Panc1 (cell line): ENCODE measurements at regions not wholly inside any gene's neighbourhood (a gene's known extent, or its start where the extent isn't known, plus 50 kb on each side); places are given as distances from the start of the nearest gene placed in this dataset.

Experiments used
- ATAC-seq: fragments of 200-7000 bp; cut with Tn5 transposase; 2 replicates; pipeline ENCODE4 v1.9.1; 2020; ENCODE audit warnings: mild to moderate bottlenecking, moderate library complexity
- BruUV-seq: library from RNA; stranded (reverse); fragments of 400-500 nt; replicated peaks from 2 replicates; lab custom pipeline; 2021; lab: Mats Ljungman, UMichigan
- CTCF ChIA-PET: fragments of 300-600 bp; sonication (Branson Sonifier 250); formaldehyde crosslinking; loops from one replicate; lab custom pipeline; 2022; ENCODE audit warnings: antibody characterized with exemption; lab: Charles Lee
- POLR2A ChIA-PET: fragments of 300-600 bp; sonication (Branson Sonifier 250); formaldehyde crosslinking; loops from one replicate; lab custom pipeline; 2022; ENCODE audit warnings: antibody characterized with exemption; lab: Charles Lee
- DNase-seq: peaks from one replicate; pipeline ENCODE4 v3.0.0-alpha.2; 2010; ENCODE audit warnings: low read depth, low spot score
- H3K27ac ChIP-seq: 2 replicates; pipeline ENCODE4 v1.5.1; 2011; ENCODE audit warnings: mild to moderate bottlenecking, low read length, inconsistent platforms
- H3K27me3 ChIP-seq: fragments of 200-500 bp; sonication (Bioruptor generic); 2 replicates; pipeline ENCODE4 v1.6.0; 2014; ENCODE audit warnings: low read length, inconsistent platforms; ENCODE audit not compliant: control insufficient read depth, insufficient read depth
- H3K36me3 ChIP-seq: fragments of 200-500 bp; sonication (Bioruptor generic); 2 replicates; pipeline ENCODE4 v1.5.1; 2014; ENCODE audit warnings: inconsistent platforms, mild to moderate bottlenecking, low read length, moderate library complexity; ENCODE audit not compliant: control insufficient read depth, insufficient read depth
- H3K4me1 ChIP-seq: 2 replicates; pipeline ENCODE4 v1.5.1; 2011; ENCODE audit warnings: inconsistent platforms, mild to moderate bottlenecking, low read length, moderate library complexity; ENCODE audit not compliant: control insufficient read depth, insufficient read depth
- H3K4me3 ChIP-seq, 2 experiments: 2 replicates each; pipeline ENCODE4 v1.5.1; 2011 to 2012; ENCODE audit warnings: low read depth in 2 of 2, low read length in 2 of 2, mild to moderate bottlenecking in 2 of 2, inconsistent platforms in 1 of 2, moderate library complexity in 1 of 2
- H3K9me3 ChIP-seq: fragments of 200-500 bp; sonication (Bioruptor generic); 2 replicates; pipeline ENCODE4 v1.5.1; 2014; ENCODE audit warnings: low read depth, mild to moderate bottlenecking, inconsistent platforms, low read length, moderate library complexity; ENCODE audit not compliant: control insufficient read depth, insufficient read depth
- CTCF ChIP-seq: fragments of 450-650 bp; IDR thresholded peaks from 2 replicates; pipeline ENCODE4 v1.5.1; 2017; ENCODE audit warnings: mild to moderate bottlenecking
- POLR2AphosphoS5 ChIP-seq: IDR thresholded peaks from 2 replicates; pipeline ENCODE4 v1.6.1; 2012; ENCODE audit warnings: mild to moderate bottlenecking, low read depth, low read length, moderate library complexity
- REST ChIP-seq, 2 experiments: IDR thresholded peaks; 2 replicates each; pipeline ENCODE4 v1.6.1; 2011 to 2012; ENCODE audit warnings: low read depth in 2 of 2, control low read depth in 1 of 2, low read length in 1 of 2, mild to moderate bottlenecking in 1 of 2, moderate library complexity in 1 of 2; ENCODE audit not compliant: insufficient read depth in 1 of 2
- SIN3A ChIP-seq: IDR thresholded peaks from 2 replicates; pipeline ENCODE4 v1.6.1; 2012; ENCODE audit warnings: low read depth, mild to moderate bottlenecking, low read length, moderate library complexity, borderline replicate concordance; ENCODE audit not compliant: insufficient read depth
- TCF7L2 ChIP-seq: IDR thresholded peaks from 2 replicates; pipeline ENCODE4 v1.6.1; 2011; ENCODE audit warnings: mild to moderate bottlenecking, low read depth, low read length, inconsistent platforms
- in situ Hi-C: cut with HindIII; loops from 2 replicates; pipeline ENCODE4 v1.10.0; 2016; ENCODE audit warnings: low sequenced_read_pairs, low pct_unique_long_range_greater_than_20kb
- intact Hi-C: fragments of 100-400 bp; cut with micrococcal nuclease; formaldehyde crosslinking; loops from one replicate; pipeline ENCODE4 v1.10.0; 2022; ENCODE audit not compliant: unreplicated experiment

- no peaks in the 10 kb centered on the region for H3K4me1 ChIP-seq
- POLR2A ChIA-PET, result no interaction called here
- H3K27ac ChIP-seq, result no peak overlapping the region
- CTCF ChIA-PET, result no interaction called here
- intact Hi-C loops (no loop called here), in situ Hi-C loops (no loop called here)
- no peaks in the 10 kb centered on the region for H3K36me3 ChIP-seq
- ATAC-seq, result no peak
- no peak for TF ChIP-seq REST (IDR thresholded peaks at IDR 0.05; ENCODE audit: insufficient read depth in 1 of 2, low read depth in 2 of 2, low read length in 1 of 2)
- H3K27me3 ChIP-seq, result no peaks in the 10 kb centered on the region
- no peak overlapping the region for H3K4me3 ChIP-seq
- no TSS peak for BruUV-seq
- DNase-seq, result no peak
- no peaks in the 10 kb centered on the region for H3K9me3 ChIP-seq
Measured at GRCh38 chr9:82621447-82621846, 441.5 kb downstream of the RASEF start.

GRCh38 chr9:82637368-82637767, 425.6 kb downstream of the RASEF start:
- H3K36me3 ChIP-seq, result no peaks in the 10 kb centered on the region
- no peaks in the 10 kb centered on the region for H3K4me1 ChIP-seq
- H3K27ac ChIP-seq, result no peak overlapping the region
- no TSS peak for BruUV-seq
- DNase-seq (no peak), ATAC-seq (no peak)
- H3K27me3 ChIP-seq, result no peaks in the 10 kb centered on the region
- H3K4me3 ChIP-seq, result no peak overlapping the region
- intact Hi-C loops (no loop called here), in situ Hi-C loops (no loop called here)
- ChIA-PET CTCF (no interaction called here), POLR2A (no interaction called here)
- H3K9me3 ChIP-seq, result no peaks in the 10 kb centered on the region
- TF ChIP-seq REST (IDR thresholded peaks at IDR 0.05; ENCODE audit: insufficient read depth in 1 of 2, low read depth in 2 of 2, low read length in 1 of 2), result no peak
- TF ChIP-seq POLR2AphosphoS5, result no peak
- no peak for TF ChIP-seq SIN3A
- no peak for TF ChIP-seq CTCF
- TF ChIP-seq TCF7L2, result no peak
